HCT116 (cell line): ENCODE measurements at regions not wholly inside any gene's neighbourhood (a gene's known extent, or its start where the extent isn't known, plus 50 kb on each side); places are given as distances from the start of the nearest gene placed in this dataset.

ENCODE experiments used
- ATAC-seq: fragments of 200-7000 bp; cut with Tn5 transposase; 2 replicates; pipeline ENCODE4 v1.9.1; 2020; ENCODE audit warnings: mild to moderate bottlenecking, moderate library complexity
- BruUV-seq: library from RNA; stranded (reverse); fragments of 400-500 nt; replicated peaks from 2 replicates; lab custom pipeline; 2021; lab: Mats Ljungman, UMichigan
- CTCF ChIA-PET: fragments of 300-600 bp; sonication (Branson Sonifier 250); formaldehyde crosslinking; loops from one replicate; lab custom pipeline; 2021; ENCODE audit warnings: antibody characterized with exemption; lab: Charles Lee
- POLR2A ChIA-PET: fragments of 300-600, 350-600 bp; sonication (Branson Sonifier 250); formaldehyde crosslinking; loops from one replicate; lab custom pipeline; 2021; ENCODE audit warnings: antibody characterized with exemption; lab: Charles Lee
- RAD21 ChIA-PET, 2 experiments: fragments of 300-600 bp; sonication (Branson Sonifier 250); formaldehyde crosslinking; loops; one replicate each; lab custom pipeline; 2023; ENCODE audit warnings: low total read pairs in 2 of 2; ENCODE audit not compliant: uncharacterized antibody in 2 of 2, unreplicated experiment in 2 of 2, low non-redundant PET in 1 of 2; lab: Charles Lee
- DNase-seq: peaks from one replicate; pipeline ENCODE4 v3.0.0-alpha.2; 2010; ENCODE audit warnings: low read depth, low spot score
- H2AFZ ChIP-seq: fragments of 200-600 bp; shearing (Covaris generic), sonication (generic); 2 replicates; pipeline ENCODE4 v1.6.1; 2017; ENCODE audit warnings: low read depth, mixed run types, mixed read lengths, antibody characterized with exemption, low read length; ENCODE audit not compliant: poor library complexity, severe bottlenecking
- H3K27ac ChIP-seq: 2 replicates; pipeline ENCODE4 v1.5.1; 2012; ENCODE audit warnings: low read depth, low read length
- H3K27me3 ChIP-seq: fragments of 200-600 bp; sonication (generic); 2 replicates; pipeline ENCODE4 v1.6.1; 2016; ENCODE audit warnings: mixed run types, low read length, mixed read lengths; ENCODE audit not compliant: insufficient read depth
- H3K36me3 ChIP-seq, 2 experiments: fragments of 200-500 bp in 1 of 2; fragments of 200-600 bp in 1 of 2; sonication (Bioruptor generic) in 1 of 2; sonication (generic) in 1 of 2; 2 replicates each; pipeline versions ENCODE4 v1.5.1 to v1.6.1; 2014 to 2016; ENCODE audit warnings: low read length in 2 of 2, inconsistent platforms in 1 of 2, mixed read lengths in 1 of 2, mixed run types in 1 of 2; ENCODE audit not compliant: insufficient read depth in 2 of 2, control insufficient read depth in 1 of 2
- H3K4me1 ChIP-seq, 2 experiments: fragments of 200-600 bp in 1 of 2; sonication (generic) in 1 of 2; 2 replicates each; pipeline versions ENCODE4 v1.5.1 to v1.6.1; 2012 to 2017; ENCODE audit warnings: low read length in 2 of 2, inconsistent platforms in 1 of 2, mild to moderate bottlenecking in 1 of 2, mixed read lengths in 1 of 2, mixed run types in 1 of 2, moderate library complexity in 1 of 2; ENCODE audit not compliant: insufficient read depth in 2 of 2, control insufficient read depth in 1 of 2
- H3K4me2 ChIP-seq: fragments of 200-600 bp; sonication (generic); 2 replicates; pipeline ENCODE4 v1.6.1; 2017; ENCODE audit warnings: mixed run types, low read length, mixed read lengths
- H3K4me3 ChIP-seq, 2 experiments: fragments of 200-600 bp in 1 of 2; sonication (generic) in 1 of 2; replicated peaks in 1 of 2; 2 replicates each; pipeline ENCODE4 v1.5.1; 2011 to 2016; ENCODE audit warnings: low read length in 2 of 2, control low read depth in 1 of 2, low read depth in 1 of 2, mild to moderate bottlenecking in 1 of 2, mixed read lengths in 1 of 2, mixed run types in 1 of 2
- H3K79me2 ChIP-seq: fragments of 200-600 bp; sonication (generic); 2 replicates; pipeline ENCODE4 v1.6.1; 2017; ENCODE audit warnings: mild to moderate bottlenecking, mixed run types, low read length, moderate library complexity, mixed read lengths; ENCODE audit not compliant: insufficient read depth
- H3K9ac ChIP-seq: fragments of 200-600 bp; sonication (generic); 2 replicates; pipeline ENCODE4 v1.6.1; 2016; ENCODE audit warnings: low read length, mixed read lengths
- H3K9me2 ChIP-seq: fragments of 200-600 bp; sonication (generic), shearing (Covaris generic); 2 replicates; pipeline ENCODE4 v1.6.1; 2017; ENCODE audit warnings: mixed run types, mild to moderate bottlenecking, moderate library complexity; ENCODE audit not compliant: insufficient read depth
- H3K9me3 ChIP-seq, 2 experiments: fragments of 200-500 bp in 1 of 2; fragments of 200-600 bp in 1 of 2; sonication (Bioruptor generic) in 1 of 2; sonication (generic) in 1 of 2; 2 replicates each; pipeline ENCODE4 v1.6.1; 2014 to 2017; ENCODE audit warnings: low read length in 2 of 2, mixed read lengths in 2 of 2, inconsistent platforms in 1 of 2, low read depth in 1 of 2, mild to moderate bottlenecking in 1 of 2, mixed run types in 1 of 2, moderate library complexity in 1 of 2; ENCODE audit not compliant: control insufficient read depth in 1 of 2, insufficient read depth in 1 of 2
- H4K20me1 ChIP-seq: fragments of 200-600 bp; sonication (generic), shearing (Covaris generic); 2 replicates; pipeline ENCODE4 v1.6.1; 2017; ENCODE audit warnings: mixed run types, mild to moderate bottlenecking, moderate library complexity; ENCODE audit not compliant: insufficient read depth
- CEBPB ChIP-seq: IDR thresholded peaks from 2 replicates; pipeline ENCODE4 v1.6.1; 2012; ENCODE audit warnings: low read depth
- CTCF ChIP-seq, 3 experiments: fragments of 200-600 bp in 1 of 3; sonication (generic) in 1 of 3; IDR thresholded peaks in 2 of 3; conservative IDR thresholded peaks in 1 of 3; 2 replicates each; pipeline ENCODE4 v1.5.1; 2012 to 2017; ENCODE audit warnings: low read depth in 2 of 3, low read length in 2 of 3, antibody characterized with exemption in 1 of 3, borderline replicate concordance in 1 of 3, control low read depth in 1 of 3, mild to moderate bottlenecking in 1 of 3, mixed read lengths in 1 of 3, mixed run types in 1 of 3, moderate library complexity in 1 of 3; ENCODE audit not compliant: insufficient read depth in 1 of 3
- EGR1 ChIP-seq: IDR thresholded peaks from 2 replicates; pipeline ENCODE4 v1.6.1; 2012; ENCODE audit warnings: low read depth
- EZH2 ChIP-seq: fragments of 200-600 bp; sonication (generic); IDR thresholded peaks from 2 replicates; pipeline ENCODE4 v1.6.1; 2017; ENCODE audit warnings: antibody characterized with exemption, mixed run types
- EZH2phosphoT487 ChIP-seq: fragments of 200-600 bp; IDR thresholded peaks from 2 replicates; pipeline ENCODE4 v1.6.1; 2018; ENCODE audit warnings: antibody characterized with exemption, borderline replicate concordance
- FOSL1 ChIP-seq: IDR thresholded peaks from 2 replicates; pipeline ENCODE4 v1.6.1; 2012; ENCODE audit warnings: low read depth
- POLR2AphosphoS5 ChIP-seq: IDR thresholded peaks from 2 replicates; pipeline ENCODE4 v1.6.1; 2011; ENCODE audit warnings: mild to moderate bottlenecking, low read depth, low read length, moderate library complexity
- RAD21 ChIP-seq: IDR thresholded peaks from 2 replicates; pipeline ENCODE4 v1.6.1; 2012; ENCODE audit warnings: low read depth, mild to moderate bottlenecking
- SP1 ChIP-seq: IDR thresholded peaks from 2 replicates; pipeline ENCODE4 v1.6.1; 2012; ENCODE audit warnings: low read depth
- TCF7L2 ChIP-seq: IDR thresholded peaks from 2 replicates; pipeline ENCODE4 v1.7.0; 2011; ENCODE audit warnings: borderline replicate concordance, inconsistent platforms; ENCODE audit not compliant: insufficient read depth, insufficient read length; ENCODE audit errors: extremely low read depth
- YY1 ChIP-seq: IDR thresholded peaks from 2 replicates; pipeline ENCODE4 v1.6.1; 2011; ENCODE audit warnings: low read length, low read depth, moderate library complexity, mild to moderate bottlenecking; ENCODE audit not compliant: insufficient replicate concordance; ENCODE audit errors: extremely low read depth
- ZFX ChIP-seq: fragments of 450-650 bp; IDR thresholded peaks from 2 replicates; pipeline ENCODE4 v1.6.1; 2017
- ZNF274 ChIP-seq: fragments of 200-500 bp; sonication (Bioruptor generic); IDR thresholded peaks from 2 replicates; pipeline ENCODE4 v1.6.1; 2014; ENCODE audit warnings: mild to moderate bottlenecking, low read depth, low read length, inconsistent platforms
- intact Hi-C: fragments of 100-400 bp; cut with micrococcal nuclease; formaldehyde crosslinking; loops from 2 replicates; pipeline ENCODE4 v1.10.0; 2022
- TF ChIP-seq, protein P1 (sequence below): IDR thresholded peaks from 2 replicates; pipeline ENCODE4 v1.6.1; 2012

DNA sequence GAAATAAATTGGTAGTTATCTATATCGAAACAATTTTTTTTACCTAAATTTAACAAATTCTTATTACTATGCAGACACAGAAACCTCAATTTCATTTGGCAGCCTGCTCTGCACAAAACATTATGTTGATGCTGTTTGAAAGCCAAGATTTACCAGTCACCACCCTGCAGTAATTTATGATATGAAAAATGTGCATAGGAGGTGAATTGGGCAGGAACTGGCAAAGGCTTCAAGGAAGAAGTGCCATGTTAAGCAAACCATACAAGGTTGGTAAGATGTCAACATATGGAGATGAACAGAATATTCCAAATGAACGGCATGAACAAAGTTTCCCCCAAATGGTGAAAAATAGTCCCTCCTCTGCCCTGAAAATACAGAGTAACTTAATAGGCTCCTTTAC, 54.2 kb upstream of the TAB2 start:
- Histone ChIP-seq H4K20me1 (no peaks in the 10 kb centered on the region), H3K9me3 (no peaks in the 10 kb centered on the region), H3K27ac (no peak overlapping the region), H3K4me1 (no peaks in the 10 kb centered on the region), H3K4me2 (no peak overlapping the region), H3K9me2 (no peaks in the 10 kb centered on the region), H2AFZ (no peak overlapping the region)
- CTCF ChIA-PET, result no interaction called here
- intact Hi-C loops, result no loop called here
- no TSS peak for BruUV-seq
- TF ChIP-seq CTCF (IDR thresholded peaks at IDR 0.05 in 2 of 3, conservative IDR thresholded peaks at IDR 0.05 in 1 of 3; ENCODE audit: borderline replicate concordance in 1 of 3, insufficient read depth in 1 of 3, low read depth in 2 of 3, low read length in 2 of 3) (no peak), YY1 (no peak), EZH2 (no peak), EGR1 (no peak), POLR2AphosphoS5 (no peak), TCF7L2 (no peak), EZH2phosphoT487 (no peak), CEBPB (no peak), ZFX (no peak), FOSL1 (no peak), SP1 (no peak), RAD21 (no peak), ZNF274 (no peak)
- TF ChIP-seq, protein P1, sequence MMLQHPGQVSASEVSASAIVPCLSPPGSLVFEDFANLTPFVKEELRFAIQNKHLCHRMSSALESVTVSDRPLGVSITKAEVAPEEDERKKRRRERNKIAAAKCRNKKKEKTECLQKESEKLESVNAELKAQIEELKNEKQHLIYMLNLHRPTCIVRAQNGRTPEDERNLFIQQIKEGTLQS, result no peak
- TF ChIP-seq, all 23 proteins: peak for 0
- no peak overlapping the region for H3K9ac ChIP-seq
- H3K4me3 ChIP-seq, result no peak overlapping the region
- no peaks in the 10 kb centered on the region for H3K27me3 ChIP-seq
- no peak for ATAC-seq
- ChIA-PET RAD21 (no interaction called here), POLR2A (no interaction called here)
- H3K79me2 ChIP-seq, result no peaks in the 10 kb centered on the region
- no peaks in the 10 kb centered on the region for H3K36me3 ChIP-seq
- DNase-seq, result no peak
